AG20443 (cell line): ENCODE measurements at regions not wholly inside any gene's neighbourhood (a gene's known extent, or its start where the extent isn't known, plus 50 kb on each side); places are given as distances from the start of the nearest gene placed in this dataset.
"Not testable (repeated sequence)": the region's sequence is repeated elsewhere in the genome, so short reads cannot be mapped to it uniquely, and the experiment has no call there.

Experiments
- DNase-seq: peaks from one replicate; pipeline ENCODE4 v3.0.0; 2012; ENCODE audit warnings: low spot score, mixed read lengths

GRCh38 chr7:84941936-84942335 lies 244.9 kb downstream of the SEMA3D start:
- no peak for DNase-seq

GRCh38 chr7:84941291-84941690 lies 245.6 kb downstream of the SEMA3D start:
- DNase-seq: no peak

- DNase-seq: no peak
These were observed 247.0 kb downstream of the SEMA3D start for GRCh38 chr7:84939888-84940287.

GRCh38 chr7:84939442-84939841 lies 247.4 kb downstream of the SEMA3D start:
- DNase-seq: no peak

GRCh38 chr7:84924353-84924752 lies 262.5 kb downstream of the SEMA3D start:
- no peak for DNase-seq

GRCh38 chr7:84923348-84923747 lies 263.5 kb downstream of the SEMA3D start:
- no peak for DNase-seq

GRCh38 chr7:84921154-84921553 lies 265.7 kb downstream of the SEMA3D start:
- DNase-seq: no peak

- DNase-seq: not testable (repeated sequence)
These were observed 269.9 kb downstream of the SEMA3D start for GRCh38 chr7:84916973-84917372.

- DNase-seq: no peak
These were observed 270.7 kb downstream of the SEMA3D start for GRCh38 chr7:84916161-84916560.

- no peak for DNase-seq
These were observed 272.3 kb downstream of the SEMA3D start for GRCh38 chr7:84914598-84914997.

GRCh38 chr7:84913731-84914130 lies 273.1 kb downstream of the SEMA3D start:
- peak; percentile 35 for DNase-seq

- DNase-seq: no peak
These were observed 273.7 kb downstream of the SEMA3D start for GRCh38 chr7:84912993-84913635.

- DNase-seq: no peak
These were observed 274.3 kb downstream of the SEMA3D start for GRCh38 chr7:84912537-84912936.

- no peak for DNase-seq
These were observed 274.8 kb downstream of the SEMA3D start for GRCh38 chr7:84912018-84912417.

- DNase-seq: no peak
These were observed 275.8 kb downstream of the SEMA3D start for GRCh38 chr7:84911077-84911476.

- DNase-seq: not testable (repeated sequence)
These were observed 276.5 kb downstream of the SEMA3D start for GRCh38 chr7:84910322-84910721.

- no peak for DNase-seq
These were observed 278.6 kb downstream of the SEMA3D start for GRCh38 chr7:84908196-84908793.

GRCh38 chr7:84906889-84907288 lies 280.0 kb downstream of the SEMA3D start:
- no peak for DNase-seq

- no peak for DNase-seq
These were observed 282.3 kb downstream of the SEMA3D start for GRCh38 chr7:84904561-84904960.

GRCh38 chr7:84901366-84901765 lies 285.5 kb downstream of the SEMA3D start:
- no peak for DNase-seq

GRCh38 chr7:84900215-84900614 lies 286.6 kb downstream of the SEMA3D start:
- no peak for DNase-seq

- no peak for DNase-seq
These were observed 291.3 kb downstream of the SEMA3D start for GRCh38 chr7:84895563-84895962.

GRCh38 chr7:84883570-84883969 lies 303.3 kb downstream of the SEMA3D start:
- not testable (repeated sequence) for DNase-seq
